ENCODE measurements at regions not wholly inside any gene's neighbourhood (a gene's known extent, or its start where the extent isn't known, plus 50 kb on each side); places are given as distances from the start of the nearest gene placed in this dataset.

GRCh38 chr4:114389070-114389685 lies 209.4 kb upstream of the UGT8 start:
- TF ChIP-seq CTCF (IDR thresholded peaks at IDR 0.05; ENCODE audit: low read depth, low read length), result no peak
- H3K4me3 ChIP-seq (ENCODE audit: low read depth, low read length), result no peak overlapping the region

- H3K4me3 ChIP-seq (ENCODE audit: low read depth, low read length), result no peak overlapping the region
- TF ChIP-seq CTCF (IDR thresholded peaks at IDR 0.05; ENCODE audit: low read depth, low read length), result no peak
These were observed 205.1 kb upstream of the UGT8 start for GRCh38 chr4:114393295-114394038.

- H3K4me3 ChIP-seq (ENCODE audit: low read depth, low read length), result no peak overlapping the region
- TF ChIP-seq CTCF (IDR thresholded peaks at IDR 0.05; ENCODE audit: low read depth, low read length), result no peak
These were observed 201.8 kb upstream of the UGT8 start for GRCh38 chr4:114396808-114397207.

- no peak for TF ChIP-seq CTCF (IDR thresholded peaks at IDR 0.05; ENCODE audit: low read depth, low read length)
These were observed 200.2 kb upstream of the UGT8 start for GRCh38 chr4:114398410-114398809.

GRCh38 chr4:114399105-114399504 lies 199.5 kb upstream of the UGT8 start:
- TF ChIP-seq CTCF (IDR thresholded peaks at IDR 0.05; ENCODE audit: low read depth, low read length), result no peak

More at GRCh38 chr4:114398410-114398809, 200.2 kb upstream of the UGT8 start:
- no peak overlapping the region for H3K4me3 ChIP-seq (ENCODE audit: low read depth, low read length)

GRCh38 chr4:114400531-114400930 lies 198.1 kb upstream of the UGT8 start:
- H3K4me3 ChIP-seq (ENCODE audit: low read depth, low read length), result no peak overlapping the region
- no peak for TF ChIP-seq CTCF (IDR thresholded peaks at IDR 0.05; ENCODE audit: low read depth, low read length)

More at GRCh38 chr4:114399105-114399504, 199.5 kb upstream of the UGT8 start:
- H3K4me3 ChIP-seq (ENCODE audit: low read depth, low read length), result no peak overlapping the region

- H3K4me3 ChIP-seq (ENCODE audit: low read depth, low read length), result no peak overlapping the region
- TF ChIP-seq CTCF (IDR thresholded peaks at IDR 0.05; ENCODE audit: low read depth, low read length), result no peak
These were observed 197.1 kb upstream of the UGT8 start for GRCh38 chr4:114401483-114401882.
